Panc1 (cell line): ENCODE measurements at regions not wholly inside any gene's neighbourhood (a gene's known extent, or its start where the extent isn't known, plus 50 kb on each side); places are given as distances from the start of the nearest gene placed in this dataset.

Experiments used
- ATAC-seq: fragments of 200-7000 bp; cut with Tn5 transposase; 2 replicates; pipeline ENCODE4 v1.9.1; 2020; ENCODE audit warnings: mild to moderate bottlenecking, moderate library complexity
- BruUV-seq: library from RNA; stranded (reverse); fragments of 400-500 nt; replicated peaks from 2 replicates; lab custom pipeline; 2021; lab: Mats Ljungman, UMichigan
- CTCF ChIA-PET: fragments of 300-600 bp; sonication (Branson Sonifier 250); formaldehyde crosslinking; loops from one replicate; lab custom pipeline; 2022; ENCODE audit warnings: antibody characterized with exemption; lab: Charles Lee
- POLR2A ChIA-PET: fragments of 300-600 bp; sonication (Branson Sonifier 250); formaldehyde crosslinking; loops from one replicate; lab custom pipeline; 2022; ENCODE audit warnings: antibody characterized with exemption; lab: Charles Lee
- DNase-seq: peaks from one replicate; pipeline ENCODE4 v3.0.0-alpha.2; 2010; ENCODE audit warnings: low read depth, low spot score
- H3K27ac ChIP-seq: 2 replicates; pipeline ENCODE4 v1.5.1; 2011; ENCODE audit warnings: mild to moderate bottlenecking, low read length, inconsistent platforms
- H3K27me3 ChIP-seq: fragments of 200-500 bp; sonication (Bioruptor generic); 2 replicates; pipeline ENCODE4 v1.6.0; 2014; ENCODE audit warnings: low read length, inconsistent platforms; ENCODE audit not compliant: control insufficient read depth, insufficient read depth
- H3K36me3 ChIP-seq: fragments of 200-500 bp; sonication (Bioruptor generic); 2 replicates; pipeline ENCODE4 v1.5.1; 2014; ENCODE audit warnings: inconsistent platforms, mild to moderate bottlenecking, low read length, moderate library complexity; ENCODE audit not compliant: control insufficient read depth, insufficient read depth
- H3K4me1 ChIP-seq: 2 replicates; pipeline ENCODE4 v1.5.1; 2011; ENCODE audit warnings: inconsistent platforms, mild to moderate bottlenecking, low read length, moderate library complexity; ENCODE audit not compliant: control insufficient read depth, insufficient read depth
- H3K4me3 ChIP-seq, 2 experiments: 2 replicates each; pipeline ENCODE4 v1.5.1; 2011 to 2012; ENCODE audit warnings: low read depth in 2 of 2, low read length in 2 of 2, mild to moderate bottlenecking in 2 of 2, inconsistent platforms in 1 of 2, moderate library complexity in 1 of 2
- H3K9me3 ChIP-seq: fragments of 200-500 bp; sonication (Bioruptor generic); 2 replicates; pipeline ENCODE4 v1.5.1; 2014; ENCODE audit warnings: low read depth, mild to moderate bottlenecking, inconsistent platforms, low read length, moderate library complexity; ENCODE audit not compliant: control insufficient read depth, insufficient read depth
- CTCF ChIP-seq: fragments of 450-650 bp; IDR thresholded peaks from 2 replicates; pipeline ENCODE4 v1.5.1; 2017; ENCODE audit warnings: mild to moderate bottlenecking
- POLR2AphosphoS5 ChIP-seq: IDR thresholded peaks from 2 replicates; pipeline ENCODE4 v1.6.1; 2012; ENCODE audit warnings: mild to moderate bottlenecking, low read depth, low read length, moderate library complexity
- REST ChIP-seq, 2 experiments: IDR thresholded peaks; 2 replicates each; pipeline ENCODE4 v1.6.1; 2011 to 2012; ENCODE audit warnings: low read depth in 2 of 2, control low read depth in 1 of 2, low read length in 1 of 2, mild to moderate bottlenecking in 1 of 2, moderate library complexity in 1 of 2; ENCODE audit not compliant: insufficient read depth in 1 of 2
- SIN3A ChIP-seq: IDR thresholded peaks from 2 replicates; pipeline ENCODE4 v1.6.1; 2012; ENCODE audit warnings: low read depth, mild to moderate bottlenecking, low read length, moderate library complexity, borderline replicate concordance; ENCODE audit not compliant: insufficient read depth
- TCF7L2 ChIP-seq: IDR thresholded peaks from 2 replicates; pipeline ENCODE4 v1.6.1; 2011; ENCODE audit warnings: mild to moderate bottlenecking, low read depth, low read length, inconsistent platforms
- in situ Hi-C: cut with HindIII; loops from 2 replicates; pipeline ENCODE4 v1.10.0; 2016; ENCODE audit warnings: low sequenced_read_pairs, low pct_unique_long_range_greater_than_20kb
- intact Hi-C: fragments of 100-400 bp; cut with micrococcal nuclease; formaldehyde crosslinking; loops from one replicate; pipeline ENCODE4 v1.10.0; 2022; ENCODE audit not compliant: unreplicated experiment

GRCh38 chr2:16588565-16588964, 77.1 kb downstream of the CYRIA start:
- no peak overlapping the region for H3K27ac ChIP-seq
- no peaks in the 10 kb centered on the region for H3K27me3 ChIP-seq
- ATAC-seq (no peak), DNase-seq (no peak)
- in situ Hi-C loops (no loop called here), intact Hi-C loops (no loop called here)
- no peaks in the 10 kb centered on the region for H3K4me1 ChIP-seq
- H3K4me3 ChIP-seq = no peak overlapping the region
- TF ChIP-seq CTCF = no peak
- no peak for TF ChIP-seq SIN3A
- no peak for TF ChIP-seq TCF7L2
- TF ChIP-seq POLR2AphosphoS5 = no peak
- no peak for TF ChIP-seq REST (IDR thresholded peaks at IDR 0.05; ENCODE audit: insufficient read depth in 1 of 2, low read depth in 2 of 2, low read length in 1 of 2)
- ChIA-PET POLR2A (no interaction called here), CTCF (no interaction called here)
- no peaks in the 10 kb centered on the region for H3K36me3 ChIP-seq
- BruUV-seq = no TSS peak
- no peaks in the 10 kb centered on the region for H3K9me3 ChIP-seq

- no peak for DNase-seq
- H3K27ac ChIP-seq = no peak overlapping the region
- TF ChIP-seq REST (IDR thresholded peaks at IDR 0.05; ENCODE audit: insufficient read depth in 1 of 2, low read depth in 2 of 2, low read length in 1 of 2) (no peak), SIN3A (no peak), TCF7L2 (no peak), CTCF (no peak), POLR2AphosphoS5 (no peak)
- H3K27me3 ChIP-seq = no peaks in the 10 kb centered on the region
- no peaks in the 10 kb centered on the region for H3K9me3 ChIP-seq
- no peak overlapping the region for H3K4me3 ChIP-seq
- ATAC-seq = no peak
- H3K4me1 ChIP-seq = no peaks in the 10 kb centered on the region
- intact Hi-C loops (no loop called here), in situ Hi-C loops (no loop called here)
- POLR2A ChIA-PET = no interaction called here
- no peaks in the 10 kb centered on the region for H3K36me3 ChIP-seq
- CTCF ChIA-PET = no interaction called here
- BruUV-seq = no TSS peak
Observed at GRCh38 chr2:16587601-16588000, 78.0 kb downstream of the CYRIA start.
